Neural progenitor cell (in vitro differentiated cells): ENCODE measurements at regions not wholly inside any gene's neighbourhood (a gene's known extent, or its start where the extent isn't known, plus 50 kb on each side); places are given as distances from the start of the nearest gene placed in this dataset.
A peak's percentile ranks its signal among the peaks of the same experiment; 100 is the strongest.

Experiments
- DNase-seq: peaks from one replicate; pipeline ENCODE4 v3.0.0-alpha.2; 2016; ENCODE audit warnings: low spot score
- H2AFZ ChIP-seq: fragments of 200-600 bp; sonication (generic); replicated peaks from 2 replicates; pipeline ENCODE4 v1.6.1; 2016; ENCODE audit warnings: antibody characterized with exemption
- H3F3A ChIP-seq: fragments of 200-600 bp; sonication (generic); 2 replicates; pipeline ENCODE4 v1.6.1; 2016; ENCODE audit warnings: antibody characterized with exemption, low read depth
- H3K27ac ChIP-seq: fragments of 200-600 bp; sonication (generic); 2 replicates; pipeline ENCODE4 v1.5.1; 2016; ENCODE audit warnings: mild to moderate bottlenecking
- H3K27me3 ChIP-seq: fragments of 200-600 bp; sonication (generic); 2 replicates; pipeline ENCODE4 v1.6.1; 2016; ENCODE audit warnings: mild to moderate bottlenecking, moderate library complexity
- H3K36me3 ChIP-seq: fragments of 200-600 bp; sonication (generic); 2 replicates; pipeline ENCODE4 v1.5.1; 2016
- H3K4me1 ChIP-seq: fragments of 200-600 bp; sonication (generic); 2 replicates; pipeline ENCODE4 v1.6.1; 2016; ENCODE audit warnings: mixed run types
- H3K4me2 ChIP-seq: fragments of 200-600 bp; sonication (generic); 2 replicates; pipeline ENCODE4 v1.6.1; 2016
- H3K4me3 ChIP-seq: fragments of 200-600 bp; sonication (generic); 2 replicates; pipeline ENCODE4 v1.5.1; 2016
- H3K79me2 ChIP-seq: fragments of 200-600 bp; sonication (generic); 2 replicates; pipeline ENCODE4 v1.6.1; 2016; ENCODE audit warnings: low read depth
- H3K9ac ChIP-seq: fragments of 200-600 bp; sonication (generic); 2 replicates; pipeline ENCODE4 v1.6.1; 2016
- H3K9me3 ChIP-seq: fragments of 200-600 bp; sonication (generic); 2 replicates; pipeline ENCODE4 v1.5.1; 2016; ENCODE audit warnings: low read depth
- H4K20me1 ChIP-seq: fragments of 200-600 bp; sonication (generic); 2 replicates; pipeline ENCODE4 v1.6.1; 2016; ENCODE audit warnings: low read depth
- H3K27ac Mint-ChIP-seq: 3 replicates; pipeline ENCODE4 v1.8.0; 2021; ENCODE audit warnings: mixed read lengths
- H3K27me3 Mint-ChIP-seq: 2 replicates; pipeline ENCODE4 v1.8.0; 2022; ENCODE audit warnings: low read depth, mild to moderate bottlenecking, inconsistent platforms, moderate library complexity, mixed read lengths; ENCODE audit not compliant: insufficient read depth
- H3K36me3 Mint-ChIP-seq: 3 replicates; pipeline ENCODE4 v1.8.0; 2021; ENCODE audit warnings: mixed read lengths
- H3K4me1 Mint-ChIP-seq: 3 replicates; pipeline ENCODE4 v1.8.0; 2021; ENCODE audit warnings: mixed read lengths
- H3K4me3 Mint-ChIP-seq: 3 replicates; pipeline ENCODE4 v1.8.0; 2021; ENCODE audit warnings: mild to moderate bottlenecking, moderate library complexity, mixed read lengths
- H3K9me3 Mint-ChIP-seq: 3 replicates; pipeline ENCODE4 v1.8.0; 2020; ENCODE audit warnings: mixed read lengths
- CTCF ChIP-seq: fragments of 200-600 bp; sonication (generic); IDR thresholded peaks from 2 replicates; pipeline ENCODE4 v1.5.1; 2017; ENCODE audit warnings: antibody characterized with exemption, mild to moderate bottlenecking
- EZH2 ChIP-seq: fragments of 200-600 bp; sonication (generic); IDR thresholded peaks from 2 replicates; pipeline ENCODE4 v1.6.1; 2017; ENCODE audit warnings: antibody characterized with exemption, mild to moderate bottlenecking, moderate library complexity
- EZH2phosphoT487 ChIP-seq: fragments of 200-600 bp; sonication (generic); IDR thresholded peaks from 2 replicates; pipeline ENCODE4 v1.6.1; 2017; ENCODE audit warnings: antibody characterized with exemption

- no peak overlapping the region for H3K9ac ChIP-seq
- H3K4me1 ChIP-seq, result peaks cover 6% of the 10 kb centered on the region
- Mint-ChIP-seq H3K27me3 (peaks cover 12% of the 10 kb centered on the region), H3K27ac (no peak overlapping the region), H3K9me3 (no peaks in the 10 kb centered on the region), H3K4me1 (peaks cover 46% of the 10 kb centered on the region), H3K36me3 (no peaks in the 10 kb centered on the region), H3K4me3 (no peak overlapping the region)
- no peak overlapping the region for H3K27ac ChIP-seq
- no peak for DNase-seq
- no peaks in the 10 kb centered on the region for H3K9me3 ChIP-seq
- no peaks in the 10 kb centered on the region for H3F3A ChIP-seq
- H3K4me2 ChIP-seq, result no peak overlapping the region
- H3K27me3 ChIP-seq, result peaks cover 33% of the 10 kb centered on the region
- no peak overlapping the region for H3K4me3 ChIP-seq
- peaks cover 5% of the 10 kb centered on the region for H4K20me1 ChIP-seq
- no peaks in the 10 kb centered on the region for H3K79me2 ChIP-seq
- no peak overlapping the region for H2AFZ ChIP-seq
- no peak for TF ChIP-seq EZH2
- TF ChIP-seq CTCF, result no peak
- no peak for TF ChIP-seq EZH2phosphoT487
- H3K36me3 ChIP-seq, result no peaks in the 10 kb centered on the region
Observed at GRCh38 chr4:4680758-4681157, 138.9 kb upstream of the STX18 start.

GRCh38 chr4:4680243-4680642 is 138.4 kb upstream of the STX18 start:
- DNase-seq, result no peak
- H3K79me2 ChIP-seq, result no peaks in the 10 kb centered on the region
- no peak overlapping the region for H3K4me2 ChIP-seq
- H2AFZ ChIP-seq, result no peak overlapping the region
- no peak overlapping the region for H3K4me3 ChIP-seq
- H3K27ac Mint-ChIP-seq, result no peak overlapping the region
- peaks cover 46% of the 10 kb centered on the region for H3K4me1 Mint-ChIP-seq
- H3K27ac ChIP-seq, result no peak overlapping the region
- H3K36me3 Mint-ChIP-seq, result no peaks in the 10 kb centered on the region
- H3K9me3 Mint-ChIP-seq, result no peaks in the 10 kb centered on the region
- no peak overlapping the region for H3K4me3 Mint-ChIP-seq
- no peaks in the 10 kb centered on the region for H3F3A ChIP-seq
- no peak for TF ChIP-seq CTCF
- H3K27me3 ChIP-seq, result peaks cover 36% of the 10 kb centered on the region
- H3K36me3 ChIP-seq, result no peaks in the 10 kb centered on the region
- peaks cover 6% of the 10 kb centered on the region for H3K4me1 ChIP-seq
- peaks cover 12% of the 10 kb centered on the region for H3K27me3 Mint-ChIP-seq
- H4K20me1 ChIP-seq, result peaks cover 4% of the 10 kb centered on the region
- H3K9ac ChIP-seq, result no peak overlapping the region
- H3K9me3 ChIP-seq, result no peaks in the 10 kb centered on the region

GRCh38 chr4:4677556-4678522 is 136.0 kb upstream of the STX18 start:
- Mint-ChIP-seq H3K27ac (no peak overlapping the region), H3K9me3 (no peaks in the 10 kb centered on the region), H3K4me3 (peak overlapping the region; percentile 65), H3K36me3 (no peaks in the 10 kb centered on the region), H3K4me1 (peaks cover 44% of the 10 kb centered on the region), H3K27me3 (peaks cover 10% of the 10 kb centered on the region)
- H4K20me1 ChIP-seq, result peaks cover 4% of the 10 kb centered on the region
- H3K9ac ChIP-seq, result no peak overlapping the region
- no peaks in the 10 kb centered on the region for H3K9me3 ChIP-seq
- H3K36me3 ChIP-seq, result no peaks in the 10 kb centered on the region
- H3K4me2 ChIP-seq, result no peak overlapping the region
- no peaks in the 10 kb centered on the region for H3K79me2 ChIP-seq
- H3F3A ChIP-seq, result peaks cover 4% of the 10 kb centered on the region
- H3K4me3 ChIP-seq, result no peak overlapping the region
- H3K27me3 ChIP-seq, result peaks cover 30% of the 10 kb centered on the region
- TF ChIP-seq EZH2phosphoT487 (no peak), CTCF (peak; percentile 81), EZH2 (peak; percentile 34)
- H3K27ac ChIP-seq, result no peak overlapping the region
- H3K4me1 ChIP-seq, result peaks cover 6% of the 10 kb centered on the region
- peak; percentile 68 for DNase-seq
- H2AFZ ChIP-seq, result no peak overlapping the region
